ENCODE measurements at regions not wholly inside any gene's neighbourhood (a gene's known extent, or its start where the extent isn't known, plus 50 kb on each side); places are given as distances from the start of the nearest gene placed in this dataset.

GRCh38 chr17:73879987-73880386 lies 235.7 kb upstream of the SDK2 start:
- Histone ChIP-seq H3K9ac (ENCODE audit: low read length) (no peak overlapping the region), H3K27me3 (replicated peaks; ENCODE audit: insufficient read depth, low read length) (peaks cover 61% of the 10 kb centered on the region)
- TF ChIP-seq EZH2phosphoT487 (IDR thresholded peaks at IDR 0.05; ENCODE audit: low read length) (no peak), EZH2 (optimal IDR thresholded peaks at IDR 0.05; ENCODE audit: low read depth, low read length) (no peak)
- TF ChIP-seq, protein P1, sequence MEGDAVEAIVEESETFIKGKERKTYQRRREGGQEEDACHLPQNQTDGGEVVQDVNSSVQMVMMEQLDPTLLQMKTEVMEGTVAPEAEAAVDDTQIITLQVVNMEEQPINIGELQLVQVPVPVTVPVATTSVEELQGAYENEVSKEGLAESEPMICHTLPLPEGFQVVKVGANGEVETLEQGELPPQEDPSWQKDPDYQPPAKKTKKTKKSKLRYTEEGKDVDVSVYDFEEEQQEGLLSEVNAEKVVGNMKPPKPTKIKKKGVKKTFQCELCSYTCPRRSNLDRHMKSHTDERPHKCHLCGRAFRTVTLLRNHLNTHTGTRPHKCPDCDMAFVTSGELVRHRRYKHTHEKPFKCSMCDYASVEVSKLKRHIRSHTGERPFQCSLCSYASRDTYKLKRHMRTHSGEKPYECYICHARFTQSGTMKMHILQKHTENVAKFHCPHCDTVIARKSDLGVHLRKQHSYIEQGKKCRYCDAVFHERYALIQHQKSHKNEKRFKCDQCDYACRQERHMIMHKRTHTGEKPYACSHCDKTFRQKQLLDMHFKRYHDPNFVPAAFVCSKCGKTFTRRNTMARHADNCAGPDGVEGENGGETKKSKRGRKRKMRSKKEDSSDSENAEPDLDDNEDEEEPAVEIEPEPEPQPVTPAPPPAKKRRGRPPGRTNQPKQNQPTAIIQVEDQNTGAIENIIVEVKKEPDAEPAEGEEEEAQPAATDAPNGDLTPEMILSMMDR (IDR thresholded peaks at IDR 0.05; ENCODE audit: low read length): no peak

GRCh38 chr17:73882590-73882989 lies 238.3 kb upstream of the SDK2 start:
- no peak for DNase-seq
- Histone ChIP-seq H3K27ac (ENCODE audit: low read length) (no peak overlapping the region), H3K9me3 (replicated peaks; ENCODE audit: insufficient read depth, low read length) (no peaks in the 10 kb centered on the region), H3K9me2 (replicated peaks; ENCODE audit: insufficient read depth, low read length) (no peaks in the 10 kb centered on the region), H2AFZ (ENCODE audit: low read length) (no peak overlapping the region), H4K20me1 (ENCODE audit: insufficient read depth, low read length) (no peaks in the 10 kb centered on the region), H3K27me3 (replicated peaks; ENCODE audit: insufficient read depth, low read length) (peaks cover 66% of the 10 kb centered on the region), H3K4me2 (ENCODE audit: low read depth, low read length) (no peak overlapping the region), H3K4me1 (ENCODE audit: low read length) (no peaks in the 10 kb centered on the region), H3K4me3 (ENCODE audit: low read length) (no peak overlapping the region), H3K36me3 (replicated peaks; ENCODE audit: insufficient read depth, low read length) (no peaks in the 10 kb centered on the region), H3K9ac (ENCODE audit: low read length) (no peak overlapping the region), H3F3A (ENCODE audit: insufficient read depth, low read length) (no peaks in the 10 kb centered on the region), H3K79me2 (ENCODE audit: low read length) (no peaks in the 10 kb centered on the region)
- TF ChIP-seq EZH2phosphoT487 (IDR thresholded peaks at IDR 0.05; ENCODE audit: low read length) (no peak), EZH2 (optimal IDR thresholded peaks at IDR 0.05; ENCODE audit: low read depth, low read length) (no peak)
- TF ChIP-seq, protein P1 (IDR thresholded peaks at IDR 0.05; ENCODE audit: low read length): no peak

More at GRCh38 chr17:73879987-73880386, 235.7 kb upstream of the SDK2 start:
- H3K79me2 ChIP-seq (ENCODE audit: low read length): no peaks in the 10 kb centered on the region
- no peak overlapping the region for H3K4me3 ChIP-seq (ENCODE audit: low read length)
- H3K4me2 ChIP-seq (ENCODE audit: low read depth, low read length): no peak overlapping the region
- no peak overlapping the region for H2AFZ ChIP-seq (ENCODE audit: low read length)
- H3K9me3 ChIP-seq (replicated peaks; ENCODE audit: insufficient read depth, low read length): no peaks in the 10 kb centered on the region
- no peaks in the 10 kb centered on the region for H4K20me1 ChIP-seq (ENCODE audit: insufficient read depth, low read length)
- no peak overlapping the region for H3K27ac ChIP-seq (ENCODE audit: low read length)
- no peak for DNase-seq
- no peaks in the 10 kb centered on the region for H3F3A ChIP-seq (ENCODE audit: insufficient read depth, low read length)
- no peaks in the 10 kb centered on the region for H3K36me3 ChIP-seq (replicated peaks; ENCODE audit: insufficient read depth, low read length)
- H3K4me1 ChIP-seq (ENCODE audit: low read length): no peaks in the 10 kb centered on the region
- H3K9me2 ChIP-seq (replicated peaks; ENCODE audit: insufficient read depth, low read length): no peaks in the 10 kb centered on the region

- H3K36me3 ChIP-seq (replicated peaks; ENCODE audit: insufficient read depth, low read length): no peaks in the 10 kb centered on the region
- no peaks in the 10 kb centered on the region for H3F3A ChIP-seq (ENCODE audit: insufficient read depth, low read length)
- no peak overlapping the region for H3K9ac ChIP-seq (ENCODE audit: low read length)
- H3K4me3 ChIP-seq (ENCODE audit: low read length): no peak overlapping the region
- TF ChIP-seq EZH2phosphoT487 (IDR thresholded peaks at IDR 0.05; ENCODE audit: low read length) (no peak), EZH2 (optimal IDR thresholded peaks at IDR 0.05; ENCODE audit: low read depth, low read length) (no peak)
- TF ChIP-seq, protein P1 (IDR thresholded peaks at IDR 0.05; ENCODE audit: low read length): no peak
- no peaks in the 10 kb centered on the region for H3K4me1 ChIP-seq (ENCODE audit: low read length)
- DNase-seq: no peak
- H3K4me2 ChIP-seq (ENCODE audit: low read depth, low read length): no peak overlapping the region
- H3K79me2 ChIP-seq (ENCODE audit: low read length): no peaks in the 10 kb centered on the region
- H3K9me3 ChIP-seq (replicated peaks; ENCODE audit: insufficient read depth, low read length): no peaks in the 10 kb centered on the region
- H3K27ac ChIP-seq (ENCODE audit: low read length): no peak overlapping the region
- H3K9me2 ChIP-seq (replicated peaks; ENCODE audit: insufficient read depth, low read length): no peaks in the 10 kb centered on the region
- peaks cover 60% of the 10 kb centered on the region for H3K27me3 ChIP-seq (replicated peaks; ENCODE audit: insufficient read depth, low read length)
- H2AFZ ChIP-seq (ENCODE audit: low read length): no peak overlapping the region
- no peaks in the 10 kb centered on the region for H4K20me1 ChIP-seq (ENCODE audit: insufficient read depth, low read length)
Observed at GRCh38 chr17:73883175-73883574, 238.9 kb upstream of the SDK2 start.

All from MM.1S (cell line).